ENCODE measurements at regions not wholly inside any gene's neighbourhood (a gene's known extent, or its start where the extent isn't known, plus 50 kb on each side); places are given as distances from the start of the nearest gene placed in this dataset.

DNA sequence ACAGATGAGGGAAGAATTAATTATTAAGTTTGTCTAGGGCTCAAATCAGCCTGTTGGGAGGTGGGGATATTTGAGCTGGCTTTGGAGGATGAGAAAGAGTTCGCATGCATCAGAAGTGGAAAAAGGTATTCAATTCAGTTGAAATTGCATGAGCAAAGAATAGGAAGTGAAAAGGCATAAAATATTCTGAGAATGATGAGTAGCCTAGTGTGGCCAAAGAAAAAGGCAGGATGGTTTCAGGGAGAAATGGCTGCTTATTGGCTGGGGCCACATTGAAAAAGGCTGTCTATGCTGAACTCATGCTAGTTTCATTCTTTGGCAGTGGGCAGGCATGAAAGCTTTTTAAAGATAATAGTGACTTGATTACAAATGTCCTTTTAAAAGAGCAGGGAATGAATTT lies 235.4 kb upstream of the RIOK2 start:
- Histone ChIP-seq H3K4me3 (no peak overlapping the region), H3K27ac (no peak overlapping the region), H3K27me3 (no peaks in the 10 kb centered on the region), H3K4me1 (no peaks in the 10 kb centered on the region), H3K36me3 (no peaks in the 10 kb centered on the region), H3K9me3 (no peaks in the 10 kb centered on the region)
- intact Hi-C loops (cut with DNase I) = no loop called here
- no peak for TF ChIP-seq CTCF (IDR thresholded peaks at IDR 0.05)
- DNase-seq = no peak
- ATAC-seq = no peak

DNA sequence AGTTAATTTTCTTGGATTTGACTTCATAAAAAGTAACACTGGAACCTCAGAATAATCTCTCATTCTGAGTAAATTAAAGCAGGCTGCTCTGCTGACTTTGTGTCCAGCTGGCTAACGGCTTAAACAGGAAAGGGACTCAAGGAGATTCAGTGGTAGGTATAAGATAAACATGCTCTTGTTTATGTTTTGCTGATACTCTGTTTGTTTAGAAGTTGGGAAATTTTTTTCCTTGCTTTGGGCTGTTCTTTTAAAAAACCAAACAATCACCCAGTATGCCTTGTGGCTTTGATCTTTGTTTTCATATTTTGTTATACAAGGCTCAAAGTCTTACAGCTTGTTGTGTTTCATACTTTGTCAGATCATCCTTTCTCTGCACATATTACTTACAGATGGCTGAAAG lies 237.6 kb upstream of the RIOK2 start:
- DNase-seq = no peak
- ATAC-seq = no peak
- intact Hi-C loops (cut with DNase I) = no loop called here

GRCh38 chr5:97422678-97423077 lies 239.6 kb upstream of the RIOK2 start:
- intact Hi-C loops (cut with DNase I) = no loop called here
- Histone ChIP-seq H3K4me3 (no peak overlapping the region), H3K4me1 (no peaks in the 10 kb centered on the region), H3K27me3 (no peaks in the 10 kb centered on the region), H3K36me3 (no peaks in the 10 kb centered on the region), H3K27ac (no peak overlapping the region), H3K9me3 (no peaks in the 10 kb centered on the region)
- ATAC-seq = no peak
- DNase-seq = no peak
- no peak for TF ChIP-seq CTCF (IDR thresholded peaks at IDR 0.05)

More for the DNA sequence above, 237.6 kb upstream of the RIOK2 start:
- Histone ChIP-seq H3K27me3 (no peaks in the 10 kb centered on the region), H3K4me1 (no peaks in the 10 kb centered on the region), H3K36me3 (no peaks in the 10 kb centered on the region), H3K27ac (no peak overlapping the region), H3K9me3 (no peaks in the 10 kb centered on the region), H3K4me3 (no peak overlapping the region)
- TF ChIP-seq CTCF (IDR thresholded peaks at IDR 0.05) = no peak

- ATAC-seq (no peak), DNase-seq (no peak)
- no peak overlapping the region for H3K4me3 ChIP-seq
- peak; percentile 6 for TF ChIP-seq CTCF (IDR thresholded peaks at IDR 0.05)
- H3K27me3 ChIP-seq = no peaks in the 10 kb centered on the region
- no peaks in the 10 kb centered on the region for H3K36me3 ChIP-seq
- no peak overlapping the region for H3K27ac ChIP-seq
- intact Hi-C loops (cut with DNase I) = no loop called here
- no peaks in the 10 kb centered on the region for H3K4me1 ChIP-seq
- H3K9me3 ChIP-seq = no peaks in the 10 kb centered on the region
These were observed 242.5 kb upstream of the RIOK2 start for GRCh38 chr5:97425511-97425910.

- H3K27me3 ChIP-seq = no peaks in the 10 kb centered on the region
- ATAC-seq (no peak), DNase-seq (no peak)
- no peak overlapping the region for H3K27ac ChIP-seq
- H3K4me1 ChIP-seq = no peaks in the 10 kb centered on the region
- H3K36me3 ChIP-seq = no peaks in the 10 kb centered on the region
- no peak overlapping the region for H3K4me3 ChIP-seq
- intact Hi-C loops (cut with DNase I) = no loop called here
- no peak for TF ChIP-seq CTCF (IDR thresholded peaks at IDR 0.05)
- H3K9me3 ChIP-seq = no peaks in the 10 kb centered on the region
These were observed 244.2 kb upstream of the RIOK2 start for GRCh38 chr5:97427235-97427634.

- no peak for DNase-seq
- no peaks in the 10 kb centered on the region for H3K36me3 ChIP-seq
- H3K27ac ChIP-seq = no peak overlapping the region
- intact Hi-C loops (cut with DNase I) = no loop called here
- H3K4me1 ChIP-seq = no peaks in the 10 kb centered on the region
- no peaks in the 10 kb centered on the region for H3K27me3 ChIP-seq
- H3K4me3 ChIP-seq = no peak overlapping the region
- no peak for ATAC-seq
- no peaks in the 10 kb centered on the region for H3K9me3 ChIP-seq
- no peak for TF ChIP-seq CTCF (IDR thresholded peaks at IDR 0.05)
These were observed 251.0 kb upstream of the RIOK2 start for GRCh38 chr5:97434021-97434420.

Measured in upper lobe of right lung (tissue), 1 donor.